Stimulated activated naive CD8-positive, alpha-beta T cell treated with anti-CD3 and anti-CD28 coated beads, Interleukin-15, Interleukin-2, amounts not matched to agents 100 ng/mL and 50 ng/mL, for 24 hours (primary cell): ENCODE measurements at regions not wholly inside any gene's neighbourhood (a gene's known extent, or its start where the extent isn't known, plus 50 kb on each side); places are given as distances from the start of the nearest gene placed in this dataset.
A peak's percentile ranks its signal among the peaks of the same experiment; 100 is the strongest.

Experiments used
- H3K27ac Mint-ChIP-seq: one replicate; pipeline ENCODE4 v1.8.0; 2021; ENCODE audit warnings: mild to moderate bottlenecking, mixed read lengths
- H3K27me3 Mint-ChIP-seq: one replicate; pipeline ENCODE4 v1.8.0; 2021; ENCODE audit warnings: mixed read lengths
- H3K36me3 Mint-ChIP-seq: one replicate; pipeline ENCODE4 v1.8.0; 2021; ENCODE audit warnings: low read depth, mixed read lengths
- H3K4me1 Mint-ChIP-seq: one replicate; pipeline ENCODE4 v1.8.0; 2021; ENCODE audit warnings: low read depth, mixed read lengths
- H3K4me3 Mint-ChIP-seq: one replicate; pipeline ENCODE4 v1.8.0; 2021; ENCODE audit warnings: mild to moderate bottlenecking, mixed read lengths
- H3K9me3 Mint-ChIP-seq: one replicate; pipeline ENCODE4 v1.8.0; 2021; ENCODE audit warnings: mixed read lengths

GRCh38 chr1:172809750-172810149, 150.8 kb downstream of the FASLG start:
- Mint-ChIP-seq H3K36me3 (peaks cover 2% of the 10 kb centered on the region), H3K27ac (no peak overlapping the region), H3K27me3 (no peaks in the 10 kb centered on the region), H3K4me3 (no peak overlapping the region), H3K4me1 (peaks cover 12% of the 10 kb centered on the region), H3K9me3 (peaks cover 12% of the 10 kb centered on the region)

- Mint-ChIP-seq H3K9me3 (peaks cover 21% of the 10 kb centered on the region), H3K27me3 (peaks cover 3% of the 10 kb centered on the region), H3K4me1 (peaks cover 13% of the 10 kb centered on the region), H3K36me3 (peaks cover 11% of the 10 kb centered on the region), H3K27ac (no peak overlapping the region), H3K4me3 (no peak overlapping the region)
Observed at GRCh38 chr1:172810480-172811175, 151.7 kb downstream of the FASLG start.

- Mint-ChIP-seq H3K27me3 (peaks cover 10% of the 10 kb centered on the region), H3K4me3 (no peak overlapping the region), H3K4me1 (peaks cover 22% of the 10 kb centered on the region), H3K36me3 (peaks cover 14% of the 10 kb centered on the region), H3K27ac (no peak overlapping the region), H3K9me3 (peaks cover 24% of the 10 kb centered on the region)
Observed at GRCh38 chr1:172811694-172812093, 152.8 kb downstream of the FASLG start.

GRCh38 chr1:172812118-172812517, 153.2 kb downstream of the FASLG start:
- Mint-ChIP-seq H3K9me3 (peaks cover 24% of the 10 kb centered on the region), H3K27me3 (peaks cover 14% of the 10 kb centered on the region), H3K4me1 (peaks cover 26% of the 10 kb centered on the region), H3K4me3 (no peak overlapping the region), H3K27ac (no peak overlapping the region), H3K36me3 (peaks cover 14% of the 10 kb centered on the region)

- Mint-ChIP-seq H3K4me1 (peaks cover 38% of the 10 kb centered on the region), H3K36me3 (peaks cover 14% of the 10 kb centered on the region), H3K4me3 (no peak overlapping the region), H3K9me3 (peaks cover 24% of the 10 kb centered on the region), H3K27ac (no peak overlapping the region), H3K27me3 (peaks cover 14% of the 10 kb centered on the region)
Observed at GRCh38 chr1:172813330-172813729, 154.4 kb downstream of the FASLG start.

- Mint-ChIP-seq H3K27me3 (peaks cover 14% of the 10 kb centered on the region), H3K4me1 (peaks cover 49% of the 10 kb centered on the region), H3K36me3 (peaks cover 14% of the 10 kb centered on the region), H3K27ac (no peak overlapping the region), H3K4me3 (no peak overlapping the region), H3K9me3 (peaks cover 24% of the 10 kb centered on the region)
Observed at GRCh38 chr1:172814428-172814827, 155.5 kb downstream of the FASLG start.

- H3K27ac Mint-ChIP-seq = no peak overlapping the region
- peaks cover 24% of the 10 kb centered on the region for H3K9me3 Mint-ChIP-seq
- peaks cover 61% of the 10 kb centered on the region for H3K4me1 Mint-ChIP-seq
- H3K36me3 Mint-ChIP-seq = peaks cover 14% of the 10 kb centered on the region
- peaks cover 14% of the 10 kb centered on the region for H3K27me3 Mint-ChIP-seq
- H3K4me3 Mint-ChIP-seq = no peak overlapping the region
Observed at GRCh38 chr1:172815740-172816139, 156.8 kb downstream of the FASLG start.

GRCh38 chr1:172818841-172819527, 160.1 kb downstream of the FASLG start:
- Mint-ChIP-seq H3K36me3 (peaks cover 14% of the 10 kb centered on the region), H3K27ac (peak overlapping the region; percentile 86), H3K9me3 (peaks cover 15% of the 10 kb centered on the region), H3K4me1 (peaks cover 54% of the 10 kb centered on the region), H3K27me3 (peaks cover 29% of the 10 kb centered on the region), H3K4me3 (peak overlapping the region; percentile 60)

- Mint-ChIP-seq H3K27ac (no peak overlapping the region), H3K4me1 (peaks cover 52% of the 10 kb centered on the region), H3K9me3 (peaks cover 3% of the 10 kb centered on the region), H3K27me3 (peaks cover 26% of the 10 kb centered on the region), H3K36me3 (peaks cover 4% of the 10 kb centered on the region), H3K4me3 (no peak overlapping the region)
Observed at GRCh38 chr1:172820475-172821158, 161.7 kb downstream of the FASLG start.

GRCh38 chr1:172821609-172822274, 162.8 kb downstream of the FASLG start:
- Mint-ChIP-seq H3K27ac (no peak overlapping the region), H3K27me3 (peaks cover 19% of the 10 kb centered on the region), H3K9me3 (no peaks in the 10 kb centered on the region), H3K4me3 (no peak overlapping the region), H3K36me3 (no peaks in the 10 kb centered on the region), H3K4me1 (peaks cover 42% of the 10 kb centered on the region)

GRCh38 chr1:172822886-172823285, 164.0 kb downstream of the FASLG start:
- Mint-ChIP-seq H3K4me3 (no peak overlapping the region), H3K4me1 (peaks cover 32% of the 10 kb centered on the region), H3K27ac (no peak overlapping the region), H3K9me3 (no peaks in the 10 kb centered on the region), H3K36me3 (no peaks in the 10 kb centered on the region), H3K27me3 (peaks cover 15% of the 10 kb centered on the region)

GRCh38 chr1:172823534-172823933, 164.6 kb downstream of the FASLG start:
- H3K27me3 Mint-ChIP-seq = peaks cover 15% of the 10 kb centered on the region
- H3K4me1 Mint-ChIP-seq = peaks cover 25% of the 10 kb centered on the region
- no peaks in the 10 kb centered on the region for H3K9me3 Mint-ChIP-seq
- H3K4me3 Mint-ChIP-seq = no peak overlapping the region
- no peak overlapping the region for H3K27ac Mint-ChIP-seq
- H3K36me3 Mint-ChIP-seq = no peaks in the 10 kb centered on the region

GRCh38 chr1:172824209-172824608, 165.3 kb downstream of the FASLG start:
- no peak overlapping the region for H3K27ac Mint-ChIP-seq
- no peaks in the 10 kb centered on the region for H3K36me3 Mint-ChIP-seq
- H3K27me3 Mint-ChIP-seq = peaks cover 15% of the 10 kb centered on the region
- H3K9me3 Mint-ChIP-seq = no peaks in the 10 kb centered on the region
- H3K4me3 Mint-ChIP-seq = no peak overlapping the region
- H3K4me1 Mint-ChIP-seq = peaks cover 18% of the 10 kb centered on the region

- Mint-ChIP-seq H3K27me3 (peaks cover 13% of the 10 kb centered on the region), H3K9me3 (no peaks in the 10 kb centered on the region), H3K4me1 (peaks cover 4% of the 10 kb centered on the region), H3K36me3 (no peaks in the 10 kb centered on the region), H3K27ac (no peak overlapping the region), H3K4me3 (no peak overlapping the region)
Observed at GRCh38 chr1:172826096-172826741, 167.3 kb downstream of the FASLG start.
